GM12878 (cell line): ENCODE measurements at regions not wholly inside any gene's neighbourhood (a gene's known extent, or its start where the extent isn't known, plus 50 kb on each side); places are given as distances from the start of the nearest gene placed in this dataset.

Experiments used
- BCL11A ChIP-seq: IDR thresholded peaks from 2 replicates; pipeline ENCODE4 v1.6.1; 2011; ENCODE audit warnings: low read depth, low read length
- CBX3 ChIP-seq: fragments of 200-600 bp; sonication (generic); IDR thresholded peaks from 2 replicates; pipeline ENCODE4 v1.6.1; 2016; ENCODE audit warnings: low read depth, borderline replicate concordance
- GABPA ChIP-seq: IDR thresholded peaks from 2 replicates; pipeline ENCODE4 v1.6.1; 2014; ENCODE audit warnings: antibody characterized with exemption, low read depth, mild to moderate bottlenecking, inconsistent platforms
- HDAC6 ChIP-seq: fragments of 200-600 bp; sonication (generic); IDR thresholded peaks from one replicate; pipeline ENCODE4 v1.8.0; 2017; ENCODE audit warnings: antibody characterized with exemption; ENCODE audit not compliant: unreplicated experiment
- MYC ChIP-seq: IDR thresholded peaks from 2 replicates; pipeline ENCODE4 v1.6.1; 2011; ENCODE audit warnings: mild to moderate bottlenecking, low read length, moderate library complexity, inconsistent platforms; ENCODE audit not compliant: insufficient read depth, insufficient replicate concordance, insufficient read length, severe bottlenecking
- NFXL1 ChIP-seq: fragments of 450-650 bp; IDR thresholded peaks from 2 replicates; pipeline ENCODE4 v1.6.1; 2017; ENCODE audit warnings: antibody characterized with exemption, mild to moderate bottlenecking, borderline replicate concordance
- NR2C2 ChIP-seq: IDR thresholded peaks from 2 replicates; pipeline ENCODE4 v1.6.1; 2011; ENCODE audit warnings: borderline replicate concordance, low read depth; ENCODE audit not compliant: control insufficient read depth, insufficient read length
- POLR2A ChIP-seq: IDR thresholded peaks from 2 replicates; pipeline ENCODE4 v1.6.1; 2011; ENCODE audit warnings: low read depth, mild to moderate bottlenecking, low read length
- RAD21 ChIP-seq: IDR thresholded peaks from 2 replicates; pipeline ENCODE4 v1.6.1; 2011; ENCODE audit warnings: mild to moderate bottlenecking, low read depth, low read length, moderate library complexity; ENCODE audit not compliant: insufficient read depth
- SIN3A ChIP-seq: IDR thresholded peaks from 2 replicates; pipeline ENCODE4 v1.6.1; 2012; ENCODE audit warnings: low read depth, low read length, improper control_type of control experiment
- SP1 ChIP-seq: IDR thresholded peaks from one replicate; pipeline ENCODE4 v1.6.1; 2011; ENCODE audit warnings: low read depth, low read length
- SUPT20H ChIP-seq: IDR thresholded peaks from 2 replicates; pipeline ENCODE4 v1.6.1; 2011; ENCODE audit warnings: low read depth, mild to moderate bottlenecking, low read length, moderate library complexity, borderline replicate concordance; ENCODE audit not compliant: control insufficient read depth
- TF ChIP-seq, protein P1 (sequence below), 3 experiments: IDR thresholded peaks in 2 of 3; conservative IDR thresholded peaks in 1 of 3; 2 replicates each; pipeline ENCODE4 v1.5.1; 2011; ENCODE audit warnings: low read depth in 3 of 3, low read length in 3 of 3, mild to moderate bottlenecking in 3 of 3, control low read depth in 2 of 3, moderate library complexity in 2 of 3, inconsistent platforms in 1 of 3, mixed read lengths in 1 of 3; ENCODE audit not compliant: control insufficient read depth in 2 of 3, insufficient read depth in 1 of 3; ENCODE audit errors: extremely low read depth in 1 of 3

- TF ChIP-seq SUPT20H (no peak), NFXL1 (no peak), RAD21 (no peak), POLR2A (no peak), GABPA (no peak), SIN3A (no peak), SP1 (no peak), CBX3 (no peak), BCL11A (no peak), HDAC6 (no peak), MYC (no peak), NR2C2 (no peak)
- TF ChIP-seq, protein P1, sequence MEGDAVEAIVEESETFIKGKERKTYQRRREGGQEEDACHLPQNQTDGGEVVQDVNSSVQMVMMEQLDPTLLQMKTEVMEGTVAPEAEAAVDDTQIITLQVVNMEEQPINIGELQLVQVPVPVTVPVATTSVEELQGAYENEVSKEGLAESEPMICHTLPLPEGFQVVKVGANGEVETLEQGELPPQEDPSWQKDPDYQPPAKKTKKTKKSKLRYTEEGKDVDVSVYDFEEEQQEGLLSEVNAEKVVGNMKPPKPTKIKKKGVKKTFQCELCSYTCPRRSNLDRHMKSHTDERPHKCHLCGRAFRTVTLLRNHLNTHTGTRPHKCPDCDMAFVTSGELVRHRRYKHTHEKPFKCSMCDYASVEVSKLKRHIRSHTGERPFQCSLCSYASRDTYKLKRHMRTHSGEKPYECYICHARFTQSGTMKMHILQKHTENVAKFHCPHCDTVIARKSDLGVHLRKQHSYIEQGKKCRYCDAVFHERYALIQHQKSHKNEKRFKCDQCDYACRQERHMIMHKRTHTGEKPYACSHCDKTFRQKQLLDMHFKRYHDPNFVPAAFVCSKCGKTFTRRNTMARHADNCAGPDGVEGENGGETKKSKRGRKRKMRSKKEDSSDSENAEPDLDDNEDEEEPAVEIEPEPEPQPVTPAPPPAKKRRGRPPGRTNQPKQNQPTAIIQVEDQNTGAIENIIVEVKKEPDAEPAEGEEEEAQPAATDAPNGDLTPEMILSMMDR (IDR thresholded peaks at IDR 0.05 in 2 of 3, conservative IDR thresholded peaks at IDR 0.05 in 1 of 3; ENCODE audit: control insufficient read depth in 2 of 3, extremely low read depth in 1 of 3, insufficient read depth in 1 of 3, low read depth in 3 of 3, low read length in 3 of 3): no peak
Observed at GRCh38 chr10:4080225-4080805, 295.3 kb upstream of the KLF6 start.
